Activated CD4-positive, alpha-beta memory T cell treated with anti-CD3 and anti-CD28 coated beads for 36 hours (primary cell): ENCODE measurements at regions not wholly inside any gene's neighbourhood (a gene's known extent, or its start where the extent isn't known, plus 50 kb on each side); places are given as distances from the start of the nearest gene placed in this dataset.
"Not testable (repeated sequence)": the region's sequence is repeated elsewhere in the genome, so short reads cannot be mapped to it uniquely, and the experiment has no call there.

Experiments used
- CTCF ChIA-PET: fragments of 350-600 bp; sonication (Branson Sonifier 250); formaldehyde crosslinking; loops from one replicate; lab custom pipeline; 2021; ENCODE audit warnings: antibody characterized with exemption, inconsistent platforms; lab: Charles Lee
- POLR2A ChIA-PET: fragments of 350-600 bp; sonication (Branson Sonifier 250); formaldehyde crosslinking; loops from one replicate; lab custom pipeline; 2021; ENCODE audit warnings: antibody characterized with exemption; lab: Charles Lee
- DNase-seq: peaks from one replicate; pipeline ENCODE4 v3.0.0-alpha.2; 2020
- H3K27ac Mint-ChIP-seq: one replicate; pipeline ENCODE4 v1.8.0; 2021; ENCODE audit warnings: mixed read lengths
- H3K27me3 Mint-ChIP-seq: one replicate; pipeline ENCODE4 v1.8.0; 2021; ENCODE audit warnings: mixed read lengths
- H3K36me3 Mint-ChIP-seq: one replicate; pipeline ENCODE4 v1.8.0; 2021; ENCODE audit warnings: mixed read lengths
- H3K4me1 Mint-ChIP-seq: one replicate; pipeline ENCODE4 v1.8.0; 2021; ENCODE audit warnings: low read depth, mixed read lengths
- H3K4me3 Mint-ChIP-seq: one replicate; pipeline ENCODE4 v1.8.0; 2021; ENCODE audit warnings: mild to moderate bottlenecking, mixed read lengths
- H3K9me3 Mint-ChIP-seq: one replicate; pipeline ENCODE4 v1.8.0; 2021; ENCODE audit warnings: mixed read lengths
- intact Hi-C: fragments of 100-400 bp; cut with micrococcal nuclease; formaldehyde crosslinking; loops from one replicate; pipeline ENCODE4 v1.15.1; 2023

DNA sequence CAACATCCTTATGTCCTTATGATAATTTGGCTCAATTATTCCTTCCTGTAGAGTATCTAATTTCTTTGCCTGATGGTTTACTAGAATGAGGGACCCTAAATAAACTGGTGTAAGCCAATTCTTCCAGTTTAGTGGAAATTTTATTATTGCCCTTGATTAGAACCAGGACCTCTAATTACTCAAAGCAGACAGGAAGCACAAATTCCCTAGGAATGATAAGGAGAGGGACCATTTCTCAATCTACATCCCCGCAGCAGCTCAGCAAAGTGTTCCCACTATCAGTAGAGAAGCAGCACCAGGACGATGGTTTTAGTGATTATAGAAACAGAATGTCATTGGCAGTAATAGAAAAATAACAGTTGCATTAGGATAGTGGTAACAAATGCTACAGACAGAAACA, 97.1 kb downstream of the PLPPR4 start:
- Mint-ChIP-seq H3K4me3 (no peak overlapping the region), H3K4me1 (no peaks in the 10 kb centered on the region), H3K36me3 (no peaks in the 10 kb centered on the region), H3K27ac (no peak overlapping the region), H3K9me3 (no peaks in the 10 kb centered on the region), H3K27me3 (no peaks in the 10 kb centered on the region)
- CTCF ChIA-PET, result interaction anchor here (0.7 kb wide), 1 partner anchor 92 kb away, joined by 3 read pairs; no protein-coding TSS in a partner anchor
- no peak for DNase-seq
- intact Hi-C loops, result no loop called here
- POLR2A ChIA-PET, result no interaction called here

DNA sequence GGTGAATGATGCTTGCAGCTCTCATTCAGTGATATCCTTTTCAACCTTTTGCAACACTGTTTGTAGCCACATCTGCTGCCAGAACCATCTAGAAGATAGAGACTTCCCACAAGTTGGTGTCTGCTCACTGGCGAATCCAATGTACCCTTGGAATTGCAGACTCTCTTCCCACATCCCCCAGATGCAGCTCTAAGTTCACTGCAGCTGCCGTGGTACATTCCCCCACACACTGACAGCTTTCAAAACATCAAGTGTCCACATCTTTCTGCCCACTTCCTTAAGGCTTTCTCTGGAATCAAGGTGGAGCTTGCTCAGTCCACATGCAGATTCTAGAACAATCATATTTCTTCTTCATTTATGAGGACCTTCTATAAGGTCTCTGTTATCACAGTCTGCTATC, 99.2 kb downstream of the PLPPR4 start:
- no peak overlapping the region for H3K27ac Mint-ChIP-seq
- no peaks in the 10 kb centered on the region for H3K27me3 Mint-ChIP-seq
- H3K4me3 Mint-ChIP-seq, result no peak overlapping the region
- ChIA-PET POLR2A (no interaction called here), CTCF (interaction anchor here (0.6 kb wide), 1 partner anchor 899 kb away, joined by 3 read pairs; no protein-coding TSS in a partner anchor)
- H3K4me1 Mint-ChIP-seq, result no peaks in the 10 kb centered on the region
- DNase-seq, result no peak
- H3K36me3 Mint-ChIP-seq, result no peaks in the 10 kb centered on the region
- no peaks in the 10 kb centered on the region for H3K9me3 Mint-ChIP-seq
- intact Hi-C loops, result no loop called here

DNA sequence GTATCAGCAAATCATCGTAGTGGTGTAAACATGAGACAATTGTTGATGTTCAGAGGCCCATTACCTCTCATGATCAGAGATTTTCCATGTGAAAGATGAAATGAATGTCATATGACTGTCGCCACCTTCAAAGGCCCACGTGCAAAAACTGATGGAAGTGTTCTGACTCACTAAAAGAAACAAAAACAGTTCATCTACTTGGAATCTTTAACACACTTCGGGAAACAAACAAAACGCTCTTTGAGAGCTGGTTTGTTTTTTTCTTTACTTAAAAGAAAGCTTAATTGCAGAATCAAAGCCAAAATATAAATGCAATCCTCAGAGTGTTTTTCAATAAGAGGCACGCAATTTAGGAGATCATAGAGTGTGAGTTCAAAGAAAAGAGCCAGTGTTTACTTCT, 100.8 kb downstream of the PLPPR4 start:
- H3K4me1 Mint-ChIP-seq, result no peaks in the 10 kb centered on the region
- H3K4me3 Mint-ChIP-seq, result no peak overlapping the region
- POLR2A ChIA-PET, result no interaction called here
- CTCF ChIA-PET, result no interaction called here
- intact Hi-C loops, result no loop called here
- H3K27ac Mint-ChIP-seq, result no peak overlapping the region
- no peaks in the 10 kb centered on the region for H3K9me3 Mint-ChIP-seq
- H3K36me3 Mint-ChIP-seq, result no peaks in the 10 kb centered on the region
- H3K27me3 Mint-ChIP-seq, result no peaks in the 10 kb centered on the region
- DNase-seq, result no peak

DNA sequence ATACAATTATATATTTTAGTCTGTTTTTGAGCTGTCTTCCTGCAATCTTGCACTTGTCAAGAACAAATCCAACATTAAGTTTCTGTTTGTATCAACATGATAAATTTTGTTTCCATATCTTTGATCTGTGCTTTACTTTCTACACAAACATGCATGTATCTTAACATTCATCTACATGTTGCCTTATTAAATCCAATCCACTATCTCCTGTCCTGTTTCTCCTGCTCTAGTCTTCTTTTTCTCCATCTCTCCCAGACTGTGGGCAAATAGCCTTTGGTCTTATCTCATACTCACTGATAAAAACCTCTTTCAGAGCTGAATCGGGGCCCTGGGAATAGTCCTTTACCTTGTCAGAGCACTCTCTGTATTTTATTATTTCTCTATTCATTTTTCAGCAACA, 101.3 kb downstream of the PLPPR4 start:
- no peaks in the 10 kb centered on the region for H3K9me3 Mint-ChIP-seq
- H3K36me3 Mint-ChIP-seq, result no peaks in the 10 kb centered on the region
- no peak for DNase-seq
- no peak overlapping the region for H3K27ac Mint-ChIP-seq
- H3K4me1 Mint-ChIP-seq, result no peaks in the 10 kb centered on the region
- ChIA-PET CTCF (no interaction called here), POLR2A (no interaction called here)
- intact Hi-C loops, result no loop called here
- H3K4me3 Mint-ChIP-seq, result no peak overlapping the region
- no peaks in the 10 kb centered on the region for H3K27me3 Mint-ChIP-seq

DNA sequence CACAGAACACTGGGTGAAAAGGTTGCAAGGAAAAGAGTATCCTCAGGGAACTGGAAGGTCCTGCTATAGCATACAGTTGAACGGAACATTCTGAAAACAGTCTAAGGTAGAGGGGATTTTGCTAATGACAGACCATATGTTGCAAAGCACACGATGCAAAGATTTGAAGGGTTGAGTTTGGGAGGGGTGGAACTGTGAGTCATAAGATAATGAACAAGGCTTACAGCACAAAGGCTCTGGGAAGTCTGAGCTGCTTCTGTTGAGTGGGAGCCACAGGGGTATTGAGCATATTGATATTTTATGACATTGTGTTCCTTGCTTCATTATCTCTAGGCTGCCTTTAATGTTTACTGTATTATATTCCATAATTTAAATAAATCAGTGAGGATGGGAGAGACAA, 104.9 kb downstream of the PLPPR4 start:
- ChIA-PET POLR2A (no interaction called here), CTCF (no interaction called here)
- peaks cover 2% of the 10 kb centered on the region for H3K4me1 Mint-ChIP-seq
- intact Hi-C loops, result no loop called here
- no peak overlapping the region for H3K27ac Mint-ChIP-seq
- H3K4me3 Mint-ChIP-seq, result no peak overlapping the region
- H3K9me3 Mint-ChIP-seq, result no peaks in the 10 kb centered on the region
- DNase-seq, result no peak
- no peaks in the 10 kb centered on the region for H3K36me3 Mint-ChIP-seq
- H3K27me3 Mint-ChIP-seq, result no peaks in the 10 kb centered on the region

DNA sequence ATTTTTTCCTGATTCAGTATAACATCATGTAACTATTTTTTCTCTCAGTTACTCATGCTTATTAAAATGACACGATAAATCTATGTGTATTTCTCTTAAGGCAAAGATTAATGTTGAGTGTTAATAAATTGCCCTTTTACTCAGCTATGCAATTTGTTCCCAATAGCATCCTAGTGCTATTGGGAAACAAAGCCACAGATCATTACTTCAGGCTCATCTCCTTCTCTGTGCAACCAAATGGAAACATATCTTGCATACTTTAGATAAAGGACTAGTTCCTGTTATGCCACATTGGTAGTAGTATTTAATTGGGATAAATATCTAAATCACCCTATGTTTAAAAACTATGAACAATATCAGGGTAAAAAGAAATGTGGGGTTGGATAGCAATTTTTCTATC, 106.2 kb downstream of the PLPPR4 start:
- Mint-ChIP-seq H3K9me3 (no peaks in the 10 kb centered on the region), H3K4me1 (peaks cover 2% of the 10 kb centered on the region), H3K27me3 (no peaks in the 10 kb centered on the region), H3K27ac (no peak overlapping the region), H3K36me3 (no peaks in the 10 kb centered on the region), H3K4me3 (no peak overlapping the region)
- intact Hi-C loops, result no loop called here
- DNase-seq, result no peak
- ChIA-PET POLR2A (no interaction called here), CTCF (no interaction called here)

DNA sequence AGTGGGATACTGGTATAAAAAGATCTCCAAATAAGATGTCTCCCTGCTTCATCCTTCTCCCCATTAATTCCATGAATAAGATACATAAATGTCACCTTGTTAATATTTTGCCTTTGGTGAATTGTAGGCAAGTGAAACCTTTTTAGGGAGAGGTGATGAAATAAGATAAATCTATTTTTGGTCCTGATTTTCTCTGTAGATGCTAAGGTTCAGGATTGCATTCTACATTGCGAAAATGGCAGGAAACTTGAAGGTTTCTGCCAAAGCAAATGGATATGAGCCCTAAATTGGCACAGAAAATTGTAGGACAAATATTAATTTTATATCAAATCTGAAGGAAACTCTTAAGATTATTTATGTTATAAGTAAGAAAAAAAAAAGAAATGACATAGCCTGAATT, 107.1 kb downstream of the PLPPR4 start:
- Mint-ChIP-seq H3K27ac (no peak overlapping the region), H3K27me3 (no peaks in the 10 kb centered on the region), H3K9me3 (no peaks in the 10 kb centered on the region), H3K4me3 (no peak overlapping the region), H3K4me1 (peaks cover 2% of the 10 kb centered on the region), H3K36me3 (no peaks in the 10 kb centered on the region)
- intact Hi-C loops, result no loop called here
- ChIA-PET CTCF (no interaction called here), POLR2A (no interaction called here)
- DNase-seq, result no peak

DNA sequence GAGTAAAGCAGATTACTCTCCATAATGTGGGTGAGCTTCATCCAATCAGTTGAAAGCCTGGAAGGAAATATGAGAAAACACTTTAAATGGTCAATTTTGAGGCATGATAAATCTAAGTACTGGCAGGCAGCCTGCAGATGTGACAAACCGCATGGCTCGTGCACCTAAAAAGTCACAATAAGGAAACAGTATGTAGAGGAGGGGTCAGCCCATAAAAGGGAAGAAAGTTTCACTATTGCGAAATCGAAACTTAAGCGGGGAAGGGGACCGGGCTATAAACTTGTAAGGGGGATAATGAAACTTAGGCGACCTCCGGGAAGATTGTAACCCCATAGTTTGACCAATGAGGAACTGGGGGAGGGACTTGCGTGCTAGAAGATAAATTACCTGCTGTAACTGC, 109.8 kb downstream of the PLPPR4 start:
- Mint-ChIP-seq H3K9me3 (no peaks in the 10 kb centered on the region), H3K27ac (no peak overlapping the region), H3K27me3 (no peaks in the 10 kb centered on the region), H3K36me3 (no peaks in the 10 kb centered on the region), H3K4me1 (peaks cover 2% of the 10 kb centered on the region), H3K4me3 (no peak overlapping the region)
- intact Hi-C loops, result no loop called here
- POLR2A ChIA-PET, result no interaction called here
- DNase-seq, result no peak
- CTCF ChIA-PET, result no interaction called here

DNA sequence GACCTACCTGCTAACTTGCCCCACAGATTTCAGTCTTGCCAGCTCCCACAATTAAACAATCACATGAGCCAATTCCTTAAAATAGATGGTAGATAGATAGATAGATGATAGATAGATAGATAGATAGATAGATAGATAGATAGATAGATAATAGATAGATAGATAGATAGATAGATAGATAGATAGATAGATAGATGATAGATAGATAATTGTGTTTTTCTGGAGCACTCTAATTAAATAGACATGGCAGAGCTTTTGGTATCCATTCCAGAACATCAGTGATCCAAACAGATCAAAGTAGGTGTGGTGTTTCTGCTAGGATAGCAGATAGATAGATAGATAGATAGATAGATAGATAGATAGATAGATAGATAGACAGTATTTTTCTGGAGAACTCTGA, 110.4 kb downstream of the PLPPR4 start:
- H3K4me1 Mint-ChIP-seq, H3K4me3 Mint-ChIP-seq, H3K9me3 Mint-ChIP-seq, H3K27ac Mint-ChIP-seq, POLR2A ChIA-PET, DNase-seq, CTCF ChIA-PET, H3K27me3 Mint-ChIP-seq, H3K36me3 Mint-ChIP-seq, intact Hi-C loops: not testable (repeated sequence)

DNA sequence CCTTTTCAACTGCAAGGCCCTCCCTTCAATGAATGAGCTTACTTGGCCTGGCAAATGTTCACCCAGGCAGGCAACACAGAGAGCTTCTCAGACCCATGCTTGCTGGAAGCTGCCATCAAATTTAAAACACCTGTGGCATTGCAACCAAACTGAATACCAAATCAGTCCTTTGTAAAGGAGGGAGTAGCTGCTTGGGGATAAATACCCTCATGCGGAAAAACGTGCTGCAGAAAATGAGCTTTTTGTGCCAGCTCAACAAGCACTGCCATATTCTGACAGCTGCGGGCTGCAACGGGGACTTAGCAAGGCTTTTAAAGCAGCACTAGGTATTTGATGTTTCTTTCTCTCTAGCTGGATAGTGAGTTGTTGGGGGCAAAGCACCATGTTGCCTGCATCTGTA, 119.7 kb downstream of the PLPPR4 start:
- Mint-ChIP-seq H3K36me3 (no peaks in the 10 kb centered on the region), H3K27me3 (no peaks in the 10 kb centered on the region), H3K9me3 (peaks cover 3% of the 10 kb centered on the region), H3K27ac (no peak overlapping the region), H3K4me1 (no peaks in the 10 kb centered on the region), H3K4me3 (no peak overlapping the region)
- CTCF ChIA-PET, result no interaction called here
- DNase-seq, result no peak
- intact Hi-C loops, result no loop called here
- POLR2A ChIA-PET, result no interaction called here

DNA sequence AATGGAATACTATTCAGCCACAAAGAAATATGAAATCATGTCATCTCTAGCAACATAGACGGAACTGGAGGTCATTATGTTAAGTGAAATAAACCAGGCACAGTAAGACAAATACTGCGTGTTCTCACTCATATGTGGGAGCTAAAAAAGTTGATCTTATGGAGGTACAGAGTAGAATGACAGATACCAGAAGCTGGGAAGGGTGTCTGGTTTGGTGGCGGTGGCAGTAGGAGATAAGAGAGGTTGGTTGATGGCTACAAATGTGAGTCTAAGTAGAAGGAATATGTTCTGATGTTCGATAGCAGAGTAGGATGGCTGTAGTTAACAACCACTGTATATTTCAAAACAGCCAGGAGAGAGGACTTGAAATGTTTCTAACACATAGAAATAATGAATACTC, 121.6 kb downstream of the PLPPR4 start:
- Mint-ChIP-seq H3K27me3 (no peaks in the 10 kb centered on the region), H3K9me3 (peaks cover 3% of the 10 kb centered on the region), H3K4me1 (no peaks in the 10 kb centered on the region), H3K36me3 (no peaks in the 10 kb centered on the region), H3K4me3 (no peak overlapping the region), H3K27ac (no peak overlapping the region)
- DNase-seq, result no peak
- ChIA-PET CTCF (no interaction called here), POLR2A (no interaction called here)
- intact Hi-C loops, result no loop called here

DNA sequence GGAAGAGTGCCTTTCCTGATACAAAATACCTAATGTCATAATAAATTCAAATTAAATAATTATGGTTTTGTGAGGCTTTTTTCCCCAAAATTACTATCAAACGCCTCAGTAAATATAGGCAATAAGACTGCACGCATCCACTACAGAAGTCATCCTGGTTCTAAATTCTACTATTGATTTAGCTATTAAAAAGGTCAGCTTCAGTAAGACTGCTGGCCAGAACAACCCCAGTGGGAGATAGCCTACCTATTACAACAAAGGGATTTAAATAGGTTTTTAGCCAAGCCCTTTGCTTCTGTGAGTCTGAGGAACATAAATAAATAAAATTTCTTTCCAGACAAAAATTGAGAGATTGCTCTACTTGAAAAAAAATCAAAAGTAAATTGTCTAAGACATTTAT, 132.1 kb downstream of the PLPPR4 start:
- DNase-seq, result no peak
- no peaks in the 10 kb centered on the region for H3K4me1 Mint-ChIP-seq
- POLR2A ChIA-PET, result no interaction called here
- H3K27me3 Mint-ChIP-seq, result no peaks in the 10 kb centered on the region
- H3K27ac Mint-ChIP-seq, result no peak overlapping the region
- no peaks in the 10 kb centered on the region for H3K36me3 Mint-ChIP-seq
- no peaks in the 10 kb centered on the region for H3K9me3 Mint-ChIP-seq
- CTCF ChIA-PET, result no interaction called here
- H3K4me3 Mint-ChIP-seq, result no peak overlapping the region
- intact Hi-C loops, result no loop called here

DNA sequence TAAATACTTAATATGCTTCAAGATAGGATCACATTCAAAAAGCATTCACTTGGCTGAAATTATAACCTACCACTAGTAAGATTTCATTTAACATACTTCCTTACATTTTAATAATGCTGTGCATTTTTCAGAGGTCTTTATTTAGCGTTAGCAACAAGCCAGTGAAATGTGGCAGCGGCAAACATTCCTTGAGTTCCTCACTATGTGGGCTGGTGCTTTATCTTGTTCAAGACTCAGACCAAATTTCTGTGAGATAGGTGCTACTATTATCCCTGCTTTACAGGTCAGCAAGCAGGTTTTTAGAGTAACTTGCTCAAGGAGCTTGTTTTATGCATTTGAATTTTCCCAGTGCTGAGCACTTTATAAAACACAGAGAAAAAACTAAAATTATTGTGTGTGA, 132.7 kb downstream of the PLPPR4 start:
- POLR2A ChIA-PET, result no interaction called here
- H3K4me3 Mint-ChIP-seq, result no peak overlapping the region
- CTCF ChIA-PET, result no interaction called here
- H3K9me3 Mint-ChIP-seq, result no peaks in the 10 kb centered on the region
- H3K4me1 Mint-ChIP-seq, result no peaks in the 10 kb centered on the region
- H3K36me3 Mint-ChIP-seq, result no peaks in the 10 kb centered on the region
- H3K27ac Mint-ChIP-seq, result no peak overlapping the region
- intact Hi-C loops, result no loop called here
- DNase-seq, result no peak
- H3K27me3 Mint-ChIP-seq, result no peaks in the 10 kb centered on the region

DNA sequence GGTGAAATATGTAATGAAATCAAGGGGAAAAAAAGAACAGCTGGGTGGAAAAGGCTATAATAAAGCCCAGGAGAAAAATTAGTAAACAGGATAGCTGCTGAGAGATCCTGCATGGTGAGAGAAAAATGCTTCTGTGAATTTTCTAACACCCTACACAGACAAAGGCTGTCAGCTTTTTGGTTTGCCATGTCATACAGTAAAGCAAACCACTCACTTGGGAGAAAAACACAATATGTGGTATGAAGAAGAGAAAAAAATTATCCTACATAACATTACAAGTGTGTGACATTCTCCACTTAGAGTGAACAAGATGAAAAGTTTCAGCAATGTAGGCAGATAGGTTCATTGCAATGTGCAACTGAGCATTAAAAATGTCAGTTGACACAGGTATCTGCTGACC, 133.6 kb downstream of the PLPPR4 start:
- ChIA-PET CTCF (no interaction called here), POLR2A (no interaction called here)
- no peaks in the 10 kb centered on the region for H3K27me3 Mint-ChIP-seq
- H3K4me3 Mint-ChIP-seq, result no peak overlapping the region
- no peak overlapping the region for H3K27ac Mint-ChIP-seq
- H3K36me3 Mint-ChIP-seq, result no peaks in the 10 kb centered on the region
- H3K4me1 Mint-ChIP-seq, result no peaks in the 10 kb centered on the region
- H3K9me3 Mint-ChIP-seq, result no peaks in the 10 kb centered on the region
- no peak for DNase-seq
- intact Hi-C loops, result no loop called here
